Osteocyte (in vitro differentiated cells): ENCODE measurements at regions not wholly inside any gene's neighbourhood (a gene's known extent, or its start where the extent isn't known, plus 50 kb on each side); places are given as distances from the start of the nearest gene placed in this dataset.
A peak's percentile ranks its signal among the peaks of the same experiment; 100 is the strongest.

Experiments
- DNase-seq: peaks from one replicate; pipeline ENCODE4 v3.0.0; 2021; ENCODE audit warnings: mixed read lengths; ENCODE audit not compliant: unreplicated experiment; ENCODE audit errors: extremely low spot score
- H3K27ac Mint-ChIP-seq: one replicate; pipeline ENCODE4 v1.8.0; 2021; ENCODE audit warnings: mild to moderate bottlenecking, mixed read lengths; ENCODE audit not compliant: unreplicated experiment
- H3K27me3 Mint-ChIP-seq: one replicate; pipeline ENCODE4 v1.8.0; 2021; ENCODE audit warnings: mixed read lengths; ENCODE audit not compliant: unreplicated experiment
- H3K36me3 Mint-ChIP-seq: one replicate; pipeline ENCODE4 v1.8.0; 2021; ENCODE audit warnings: mixed read lengths; ENCODE audit not compliant: unreplicated experiment
- H3K4me1 Mint-ChIP-seq: one replicate; pipeline ENCODE4 v1.8.0; 2021; ENCODE audit warnings: mixed read lengths; ENCODE audit not compliant: unreplicated experiment
- H3K4me3 Mint-ChIP-seq: one replicate; pipeline ENCODE4 v1.8.0; 2021; ENCODE audit warnings: mild to moderate bottlenecking, moderate library complexity, mixed read lengths; ENCODE audit not compliant: unreplicated experiment
- H3K9me3 Mint-ChIP-seq: one replicate; pipeline ENCODE4 v1.8.0; 2021; ENCODE audit warnings: mixed read lengths; ENCODE audit not compliant: unreplicated experiment
- CTCF ChIP-seq: fragments of 200-600 bp; sonication (generic); IDR thresholded peaks from 2 replicates; pipeline ENCODE4 v1.5.0; 2021; ENCODE audit warnings: antibody characterized with exemption, mild to moderate bottlenecking, moderate library complexity

- Mint-ChIP-seq H3K4me1 (peaks cover 14% of the 10 kb centered on the region), H3K27me3 (no peaks in the 10 kb centered on the region), H3K4me3 (no peak overlapping the region), H3K36me3 (peaks cover 6% of the 10 kb centered on the region), H3K27ac (no peak overlapping the region), H3K9me3 (peaks cover 14% of the 10 kb centered on the region)
- TF ChIP-seq CTCF, result no peak
- peak; percentile 49 for DNase-seq
Measured at GRCh38 chr7:131250331-131250730, 77.3 kb upstream of the MKLN1 start.

DNA sequence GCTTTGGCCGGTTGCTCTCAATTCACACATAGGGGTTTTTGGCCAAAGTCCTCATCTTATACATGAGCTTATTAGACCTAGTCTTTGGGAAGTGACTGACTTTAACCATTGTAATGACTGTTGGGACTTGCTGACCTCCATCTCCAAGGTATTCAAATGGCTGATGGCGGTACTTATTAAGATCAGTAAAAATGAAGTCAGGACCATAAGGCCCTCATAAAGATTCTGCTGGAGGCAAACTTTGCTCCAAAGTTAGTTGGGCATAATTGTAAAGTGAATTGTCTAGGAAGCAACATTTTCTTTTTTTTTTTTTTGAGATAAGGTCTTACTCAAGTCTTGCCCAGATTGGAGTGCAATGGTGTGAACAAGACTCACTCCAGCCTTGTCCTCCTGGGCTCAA lies 76.3 kb upstream of the MKLN1 start:
- H3K4me3 Mint-ChIP-seq, result no peak overlapping the region
- DNase-seq, result peak; percentile 15
- H3K36me3 Mint-ChIP-seq, result peaks cover 6% of the 10 kb centered on the region
- H3K27me3 Mint-ChIP-seq, result no peaks in the 10 kb centered on the region
- peaks cover 14% of the 10 kb centered on the region for H3K4me1 Mint-ChIP-seq
- H3K27ac Mint-ChIP-seq, result no peak overlapping the region
- no peak for TF ChIP-seq CTCF
- peaks cover 14% of the 10 kb centered on the region for H3K9me3 Mint-ChIP-seq

DNA sequence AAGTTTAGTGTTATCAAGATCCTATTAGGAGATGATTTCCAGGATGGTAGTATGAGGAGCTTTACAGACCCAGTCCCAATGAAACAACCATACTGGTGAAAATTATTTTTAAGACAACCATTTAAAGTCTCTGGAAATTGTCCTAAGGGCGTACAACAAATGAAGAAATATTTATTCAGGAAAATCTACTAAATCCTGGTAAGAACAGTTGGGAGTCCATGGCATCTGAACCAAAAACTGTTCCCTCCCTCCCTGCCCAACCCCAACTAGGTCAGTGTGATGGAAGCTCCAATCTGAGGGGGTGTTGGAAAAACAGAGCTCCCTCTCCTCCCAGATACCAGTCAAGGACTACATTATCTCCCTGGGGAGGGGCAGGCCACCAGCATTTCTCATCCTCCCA lies 74.7 kb upstream of the MKLN1 start:
- H3K27me3 Mint-ChIP-seq, result peaks cover 6% of the 10 kb centered on the region
- no peak for DNase-seq
- H3K4me3 Mint-ChIP-seq, result no peak overlapping the region
- no peak overlapping the region for H3K27ac Mint-ChIP-seq
- peaks cover 14% of the 10 kb centered on the region for H3K9me3 Mint-ChIP-seq
- peaks cover 14% of the 10 kb centered on the region for H3K4me1 Mint-ChIP-seq
- peaks cover 6% of the 10 kb centered on the region for H3K36me3 Mint-ChIP-seq
- no peak for TF ChIP-seq CTCF

DNA sequence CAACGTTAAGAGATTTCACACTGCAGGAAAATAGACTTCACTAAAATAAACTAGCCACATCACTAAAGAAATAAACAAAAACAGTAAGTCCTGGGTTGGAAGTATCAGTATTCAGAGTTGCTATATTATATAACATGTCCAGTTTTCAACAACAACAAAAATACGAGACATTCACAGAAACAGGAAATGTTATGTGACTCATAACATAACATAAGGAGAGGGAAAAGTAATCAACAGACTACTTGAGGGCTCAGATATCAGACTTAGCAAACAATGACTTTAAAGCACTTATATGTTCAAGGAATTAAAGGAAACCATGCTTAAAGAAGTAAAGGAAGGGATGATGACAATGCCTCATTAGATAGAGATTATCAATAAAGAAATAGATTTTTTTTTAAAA lies 73.5 kb upstream of the MKLN1 start:
- no peak for DNase-seq
- Mint-ChIP-seq H3K4me1 (peaks cover 4% of the 10 kb centered on the region), H3K27me3 (peaks cover 12% of the 10 kb centered on the region), H3K4me3 (no peak overlapping the region), H3K36me3 (peaks cover 6% of the 10 kb centered on the region), H3K9me3 (peaks cover 14% of the 10 kb centered on the region), H3K27ac (no peak overlapping the region)
- no peak for TF ChIP-seq CTCF

DNA sequence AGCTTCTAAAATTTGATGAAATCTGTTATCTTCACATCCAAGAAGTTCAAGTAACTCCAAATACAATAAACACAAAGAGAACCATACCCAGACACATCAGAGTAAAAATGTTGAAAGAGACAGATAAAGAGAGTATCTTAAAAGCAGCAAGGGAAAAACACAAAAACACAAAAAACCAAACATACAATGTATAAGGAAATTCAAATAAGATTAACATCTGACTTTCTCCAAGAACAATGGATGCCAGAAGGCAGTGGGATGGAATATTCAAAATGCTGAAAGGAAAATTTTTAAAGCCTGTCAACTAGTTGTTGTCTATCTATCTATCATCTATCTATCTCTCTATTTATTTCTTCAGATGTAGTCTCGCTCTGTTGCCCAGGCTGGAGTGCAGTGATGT lies 72.4 kb upstream of the MKLN1 start:
- Mint-ChIP-seq H3K27ac (no peak overlapping the region), H3K4me3 (no peak overlapping the region), H3K4me1 (no peaks in the 10 kb centered on the region), H3K9me3 (peaks cover 14% of the 10 kb centered on the region), H3K36me3 (peaks cover 6% of the 10 kb centered on the region), H3K27me3 (peaks cover 19% of the 10 kb centered on the region)
- no peak for DNase-seq
- no peak for TF ChIP-seq CTCF
